OCI-LY1 (cell line): ENCODE measurements at regions not wholly inside any gene's neighbourhood (a gene's known extent, or its start where the extent isn't known, plus 50 kb on each side); places are given as distances from the start of the nearest gene placed in this dataset.
"Not testable (repeated sequence)": the region's sequence is repeated elsewhere in the genome, so short reads cannot be mapped to it uniquely, and the experiment has no call there.

Experiments
- H2AFZ ChIP-seq: fragments of 200-600 bp; sonication (generic), shearing (Covaris generic); 2 replicates; pipeline ENCODE4 v1.6.0; 2014; ENCODE audit warnings: antibody characterized with exemption, mild to moderate bottlenecking, low read length
- H3F3A ChIP-seq: fragments of 200-600 bp; sonication (generic), shearing (Covaris generic); 2 replicates; pipeline ENCODE4 v1.6.0; 2014; ENCODE audit warnings: mild to moderate bottlenecking, antibody characterized with exemption, low read length, moderate library complexity; ENCODE audit not compliant: insufficient read depth
- H3K27ac ChIP-seq: fragments of 200-600 bp; sonication (generic); 2 replicates; pipeline ENCODE4 v1.5.1; 2014; ENCODE audit warnings: low read length, mixed run types, mild to moderate bottlenecking, low read depth; ENCODE audit not compliant: poor library complexity, severe bottlenecking
- H3K27me3 ChIP-seq: fragments of 200-600 bp; sonication (generic); 2 replicates; pipeline ENCODE4 v1.6.0; 2014; ENCODE audit warnings: antibody characterized with exemption, mild to moderate bottlenecking, low read length, moderate library complexity; ENCODE audit not compliant: insufficient read depth
- H3K36me3 ChIP-seq: fragments of 200-600 bp; sonication (generic); 2 replicates; pipeline ENCODE4 v1.6.1; 2014; ENCODE audit warnings: mild to moderate bottlenecking, antibody characterized with exemption, low read length, moderate library complexity, mixed read lengths; ENCODE audit not compliant: insufficient read depth
- H3K4me1 ChIP-seq: fragments of 200-600 bp; sonication (generic); 2 replicates; pipeline ENCODE4 v1.5.1; 2014; ENCODE audit warnings: mild to moderate bottlenecking, low read length, moderate library complexity; ENCODE audit not compliant: insufficient read depth, severe bottlenecking
- H3K4me2 ChIP-seq: fragments of 200-600 bp; sonication (generic), shearing (Covaris generic); 2 replicates; pipeline ENCODE4 v1.6.1; 2014; ENCODE audit warnings: low read length
- H3K4me3 ChIP-seq: fragments of 200-600 bp; sonication (generic); 2 replicates; pipeline ENCODE4 v1.5.1; 2014; ENCODE audit warnings: low read length, low read depth, mild to moderate bottlenecking, mixed read lengths; ENCODE audit not compliant: poor library complexity, severe bottlenecking
- H3K79me2 ChIP-seq: fragments of 200-600 bp; shearing (Covaris generic); 2 replicates; pipeline ENCODE4 v1.6.1; 2016; ENCODE audit warnings: mixed run types, low read length, mixed read lengths; ENCODE audit not compliant: insufficient read depth
- H3K9ac ChIP-seq: fragments of 200-600 bp; sonication (generic), shearing (Covaris generic); 2 replicates; pipeline ENCODE4 v1.6.1; 2014; ENCODE audit warnings: mild to moderate bottlenecking, low read length, mixed read lengths
- H3K9me2 ChIP-seq: fragments of 200-600 bp; sonication (generic), shearing (Covaris generic); 2 replicates; pipeline ENCODE4 v1.6.1; 2014; ENCODE audit warnings: low read depth, mild to moderate bottlenecking, low read length, mixed read lengths
- H3K9me3 ChIP-seq: fragments of 200-600 bp; shearing (Covaris generic); 2 replicates; pipeline ENCODE4 v1.6.1; 2014; ENCODE audit warnings: low read length, mixed read lengths
- H4K20me1 ChIP-seq: fragments of 200-600 bp; sonication (generic), shearing (Covaris generic); 2 replicates; pipeline ENCODE4 v1.6.0; 2016; ENCODE audit warnings: mild to moderate bottlenecking, low read length; ENCODE audit not compliant: insufficient read depth
- EZH2 ChIP-seq: fragments of 200-600 bp; sonication (generic), shearing (Covaris generic); IDR thresholded peaks from 2 replicates; pipeline ENCODE4 v1.8.0; 2017; ENCODE audit warnings: borderline replicate concordance, mixed run types, mild to moderate bottlenecking, antibody characterized with exemption, low read length, moderate library complexity, mixed read lengths
- TF ChIP-seq, protein P1 (sequence below): fragments of 200-600 bp; sonication (generic), shearing (Covaris generic); IDR thresholded peaks from 2 replicates; pipeline ENCODE4 v1.5.1; 2017; ENCODE audit warnings: mild to moderate bottlenecking, antibody characterized with exemption, low read length, moderate library complexity, mixed read lengths

DNA sequence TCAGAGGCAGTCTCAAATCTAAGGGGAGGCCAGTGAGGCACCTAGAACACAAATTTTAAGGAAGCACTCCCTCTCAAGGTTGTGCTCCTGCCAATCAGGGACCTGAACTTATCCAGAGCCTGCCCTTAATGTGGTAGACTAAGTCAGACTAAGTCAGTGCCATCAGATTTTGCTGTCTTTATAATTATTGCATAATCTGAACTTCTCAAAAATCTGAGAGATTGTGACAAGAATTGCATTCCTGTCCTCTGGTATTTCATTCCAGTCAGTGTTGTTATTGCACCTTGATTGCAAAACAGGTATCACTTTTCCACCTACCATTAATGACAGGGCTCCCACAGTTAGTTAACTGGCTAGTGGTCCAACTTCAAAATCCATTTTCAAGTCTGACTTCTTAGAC is 197.1 kb upstream of the HCN1 start:
- Histone ChIP-seq H3K4me1 (no peaks in the 10 kb centered on the region), H3K4me3 (no peak overlapping the region), H3K27me3 (no peaks in the 10 kb centered on the region), H3K36me3 (no peaks in the 10 kb centered on the region), H3K9me3 (no peaks in the 10 kb centered on the region), H3K9ac (no peak overlapping the region), H3K27ac (no peak overlapping the region), H3K79me2 (no peaks in the 10 kb centered on the region), H3K4me2 (no peak overlapping the region), H2AFZ (no peak overlapping the region), H3K9me2 (no peaks in the 10 kb centered on the region), H3F3A (no peaks in the 10 kb centered on the region), H4K20me1 (no peaks in the 10 kb centered on the region)
- no peak for TF ChIP-seq EZH2
- TF ChIP-seq, protein P1, sequence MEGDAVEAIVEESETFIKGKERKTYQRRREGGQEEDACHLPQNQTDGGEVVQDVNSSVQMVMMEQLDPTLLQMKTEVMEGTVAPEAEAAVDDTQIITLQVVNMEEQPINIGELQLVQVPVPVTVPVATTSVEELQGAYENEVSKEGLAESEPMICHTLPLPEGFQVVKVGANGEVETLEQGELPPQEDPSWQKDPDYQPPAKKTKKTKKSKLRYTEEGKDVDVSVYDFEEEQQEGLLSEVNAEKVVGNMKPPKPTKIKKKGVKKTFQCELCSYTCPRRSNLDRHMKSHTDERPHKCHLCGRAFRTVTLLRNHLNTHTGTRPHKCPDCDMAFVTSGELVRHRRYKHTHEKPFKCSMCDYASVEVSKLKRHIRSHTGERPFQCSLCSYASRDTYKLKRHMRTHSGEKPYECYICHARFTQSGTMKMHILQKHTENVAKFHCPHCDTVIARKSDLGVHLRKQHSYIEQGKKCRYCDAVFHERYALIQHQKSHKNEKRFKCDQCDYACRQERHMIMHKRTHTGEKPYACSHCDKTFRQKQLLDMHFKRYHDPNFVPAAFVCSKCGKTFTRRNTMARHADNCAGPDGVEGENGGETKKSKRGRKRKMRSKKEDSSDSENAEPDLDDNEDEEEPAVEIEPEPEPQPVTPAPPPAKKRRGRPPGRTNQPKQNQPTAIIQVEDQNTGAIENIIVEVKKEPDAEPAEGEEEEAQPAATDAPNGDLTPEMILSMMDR: no peak

DNA sequence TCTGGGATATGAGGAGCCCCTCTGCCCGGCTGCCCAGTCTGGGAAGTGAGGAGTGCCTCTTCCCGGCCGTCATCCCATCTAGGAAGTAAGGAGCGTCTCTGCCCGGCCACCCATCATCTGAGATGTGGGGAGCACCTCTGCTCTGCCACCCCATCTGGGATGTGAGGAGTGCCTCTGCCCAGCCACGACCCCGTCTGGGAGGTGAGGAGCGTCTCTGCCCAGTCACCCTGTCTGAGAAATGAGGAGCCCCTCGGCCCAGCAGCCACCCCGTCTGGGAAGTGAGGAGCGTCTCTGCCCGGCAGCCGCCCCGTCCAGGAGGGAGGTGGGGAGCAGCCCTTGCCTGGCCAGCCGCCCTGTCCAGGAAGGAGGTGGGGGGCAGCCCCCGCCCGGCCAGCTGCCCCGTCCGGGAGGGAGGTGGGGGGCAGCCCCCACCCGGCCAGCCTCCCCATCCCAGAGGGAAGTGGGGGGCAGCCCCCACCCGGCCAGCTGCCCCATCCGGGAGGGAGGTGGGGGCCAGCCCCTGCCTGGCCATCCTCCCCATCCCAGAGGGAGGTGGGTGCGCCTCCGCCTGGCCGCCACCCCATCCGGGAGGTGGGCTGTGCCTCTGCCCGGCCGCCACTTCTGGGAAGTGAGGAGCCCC is 194.4 kb upstream of the HCN1 start:
- H3K4me1 ChIP-seq, H3K9me3 ChIP-seq, H3K4me2 ChIP-seq, H3F3A ChIP-seq, H4K20me1 ChIP-seq, H3K79me2 ChIP-seq, H2AFZ ChIP-seq, H3K27me3 ChIP-seq, H3K9me2 ChIP-seq, H3K9ac ChIP-seq, H3K36me3 ChIP-seq, H3K27ac ChIP-seq, H3K4me3 ChIP-seq: not testable (repeated sequence)

DNA sequence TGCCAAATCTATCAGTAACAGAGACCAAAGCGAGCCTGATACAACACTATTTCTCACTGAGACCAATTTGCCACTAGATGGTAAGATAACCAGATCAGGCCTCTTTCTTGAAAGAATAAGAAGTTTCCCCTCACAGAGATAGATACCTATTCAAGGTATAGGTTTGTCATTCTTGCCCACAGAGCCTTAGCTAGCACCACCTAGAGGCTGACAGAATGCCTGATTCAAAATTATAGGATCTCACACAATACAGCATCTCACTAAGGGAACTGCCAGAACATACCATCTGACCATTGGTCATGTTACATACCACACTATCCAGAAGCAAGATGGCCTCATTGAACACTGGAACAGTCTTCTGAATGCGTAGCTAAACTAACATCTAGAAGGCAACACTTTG is 166.6 kb upstream of the HCN1 start:
- H3K9ac ChIP-seq: no peak overlapping the region
- H3K4me1 ChIP-seq: no peaks in the 10 kb centered on the region

More for the DNA sequence above, 166.6 kb upstream of the HCN1 start:
- Histone ChIP-seq H3K4me3 (no peak overlapping the region), H2AFZ (no peak overlapping the region), H3K9me3 (no peaks in the 10 kb centered on the region), H3K27me3 (no peaks in the 10 kb centered on the region), H3K27ac (no peak overlapping the region), H3K79me2 (no peaks in the 10 kb centered on the region), H3F3A (no peaks in the 10 kb centered on the region), H4K20me1 (no peaks in the 10 kb centered on the region), H3K9me2 (no peaks in the 10 kb centered on the region), H3K4me2 (no peak overlapping the region), H3K36me3 (no peaks in the 10 kb centered on the region)
- TF ChIP-seq, protein P1: peak; percentile 40
- TF ChIP-seq EZH2: no peak
